DOHH2 (cell line): ENCODE measurements at regions not wholly inside any gene's neighbourhood (a gene's known extent, or its start where the extent isn't known, plus 50 kb on each side); places are given as distances from the start of the nearest gene placed in this dataset.

Source experiments
- H3F3A ChIP-seq: fragments of 200-600 bp; sonication (generic), shearing (Covaris generic); 2 replicates; pipeline ENCODE4 v1.6.0; 2016; ENCODE audit warnings: antibody characterized with exemption, mild to moderate bottlenecking; ENCODE audit not compliant: control insufficient read depth, insufficient read depth
- H3K27ac ChIP-seq: fragments of 200-600 bp; sonication (generic); 2 replicates; pipeline ENCODE4 v1.5.1; 2014; ENCODE audit warnings: low read depth, mild to moderate bottlenecking, low read length, moderate library complexity
- H3K27me3 ChIP-seq: fragments of 200-600 bp; sonication (generic); 2 replicates; pipeline ENCODE4 v1.6.1; 2014; ENCODE audit warnings: mild to moderate bottlenecking, low read length, mixed read lengths; ENCODE audit not compliant: control insufficient read depth
- H3K36me3 ChIP-seq: fragments of 200-600 bp; sonication (generic); 2 replicates; pipeline ENCODE4 v1.6.1; 2014; ENCODE audit warnings: mild to moderate bottlenecking, low read length, moderate library complexity, mixed read lengths; ENCODE audit not compliant: control insufficient read depth
- H3K4me1 ChIP-seq: fragments of 200-600 bp; sonication (generic); 2 replicates; pipeline ENCODE4 v1.6.1; 2014; ENCODE audit warnings: mild to moderate bottlenecking, low read length, mixed read lengths; ENCODE audit not compliant: control insufficient read depth
- H3K4me2 ChIP-seq: fragments of 200-600 bp; sonication (generic); 2 replicates; pipeline ENCODE4 v1.6.0; 2014; ENCODE audit warnings: mild to moderate bottlenecking, low read length, moderate library complexity
- H3K4me3 ChIP-seq: fragments of 200-600 bp; sonication (generic); 2 replicates; pipeline ENCODE4 v1.5.1; 2014; ENCODE audit warnings: mild to moderate bottlenecking, low read length, mixed read lengths
- H3K79me2 ChIP-seq: fragments of 200-600 bp; sonication (generic); 2 replicates; pipeline ENCODE4 v1.6.1; 2014; ENCODE audit warnings: mild to moderate bottlenecking, low read length, mixed read lengths; ENCODE audit not compliant: control insufficient read depth
- H3K9me2 ChIP-seq: fragments of 200-600 bp; sonication (generic); replicated peaks from 2 replicates; pipeline ENCODE4 v1.6.1; 2014; ENCODE audit warnings: mild to moderate bottlenecking, low read length, mixed read lengths; ENCODE audit not compliant: control insufficient read depth
- H3K9me3 ChIP-seq: fragments of 200-600 bp; sonication (generic); 2 replicates; pipeline ENCODE4 v1.6.1; 2014; ENCODE audit warnings: antibody characterized with exemption, low read length, mixed read lengths; ENCODE audit not compliant: control insufficient read depth, insufficient read depth
- H4K20me1 ChIP-seq: fragments of 200-600 bp; sonication (generic); 2 replicates; pipeline ENCODE4 v1.6.0; 2014; ENCODE audit warnings: low read depth, mild to moderate bottlenecking, antibody characterized with exemption, low read length, moderate library complexity; ENCODE audit not compliant: control insufficient read depth, insufficient read depth
- EZH2phosphoT487 ChIP-seq: fragments of 200-600 bp; sonication (generic); IDR thresholded peaks from 2 replicates; pipeline ENCODE4 v1.6.1; 2017; ENCODE audit warnings: borderline replicate concordance, mild to moderate bottlenecking, antibody characterized with exemption, low read length, moderate library complexity, mixed read lengths
- TF ChIP-seq, protein P1 (sequence below): fragments of 200-600 bp; sonication (generic); IDR thresholded peaks from one replicate; pipeline ENCODE4 v1.5.1; 2014; ENCODE audit warnings: antibody characterized with exemption, mild to moderate bottlenecking, low read depth, low read length; ENCODE audit not compliant: poor library complexity, severe bottlenecking

- no peaks in the 10 kb centered on the region for H3K27me3 ChIP-seq
- H3K36me3 ChIP-seq, result no peaks in the 10 kb centered on the region
- H3F3A ChIP-seq, result no peaks in the 10 kb centered on the region
- TF ChIP-seq EZH2phosphoT487, result no peak
- TF ChIP-seq, protein P1, sequence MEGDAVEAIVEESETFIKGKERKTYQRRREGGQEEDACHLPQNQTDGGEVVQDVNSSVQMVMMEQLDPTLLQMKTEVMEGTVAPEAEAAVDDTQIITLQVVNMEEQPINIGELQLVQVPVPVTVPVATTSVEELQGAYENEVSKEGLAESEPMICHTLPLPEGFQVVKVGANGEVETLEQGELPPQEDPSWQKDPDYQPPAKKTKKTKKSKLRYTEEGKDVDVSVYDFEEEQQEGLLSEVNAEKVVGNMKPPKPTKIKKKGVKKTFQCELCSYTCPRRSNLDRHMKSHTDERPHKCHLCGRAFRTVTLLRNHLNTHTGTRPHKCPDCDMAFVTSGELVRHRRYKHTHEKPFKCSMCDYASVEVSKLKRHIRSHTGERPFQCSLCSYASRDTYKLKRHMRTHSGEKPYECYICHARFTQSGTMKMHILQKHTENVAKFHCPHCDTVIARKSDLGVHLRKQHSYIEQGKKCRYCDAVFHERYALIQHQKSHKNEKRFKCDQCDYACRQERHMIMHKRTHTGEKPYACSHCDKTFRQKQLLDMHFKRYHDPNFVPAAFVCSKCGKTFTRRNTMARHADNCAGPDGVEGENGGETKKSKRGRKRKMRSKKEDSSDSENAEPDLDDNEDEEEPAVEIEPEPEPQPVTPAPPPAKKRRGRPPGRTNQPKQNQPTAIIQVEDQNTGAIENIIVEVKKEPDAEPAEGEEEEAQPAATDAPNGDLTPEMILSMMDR, result no peak
- no peak overlapping the region for H3K4me3 ChIP-seq
- H4K20me1 ChIP-seq, result no peaks in the 10 kb centered on the region
- H3K79me2 ChIP-seq, result no peaks in the 10 kb centered on the region
- H3K4me1 ChIP-seq, result no peaks in the 10 kb centered on the region
- H3K9me2 ChIP-seq, result no peaks in the 10 kb centered on the region
- H3K27ac ChIP-seq, result no peak overlapping the region
- H3K4me2 ChIP-seq, result no peak overlapping the region
- no peaks in the 10 kb centered on the region for H3K9me3 ChIP-seq
These were observed 623.1 kb downstream of the CCDC85A start for GRCh38 chr2:56806924-56807323.

DNA sequence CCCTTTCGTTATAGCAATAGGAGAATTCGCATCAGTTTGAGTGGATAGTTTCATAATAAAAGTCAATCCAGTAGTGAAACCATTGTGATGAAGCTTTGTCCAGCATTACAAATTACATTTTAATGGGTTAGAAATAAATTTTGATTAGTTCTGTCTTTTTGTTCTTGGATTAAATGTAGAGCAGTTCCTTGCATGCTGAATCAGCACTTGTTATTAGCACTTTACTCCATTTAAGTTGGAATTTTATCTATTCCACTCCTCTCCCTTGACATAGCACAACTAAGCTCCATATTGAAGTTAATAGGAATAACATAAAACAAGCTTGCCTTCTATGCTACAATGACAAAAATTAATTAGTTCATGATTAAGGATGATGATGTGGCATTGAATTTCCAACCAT lies 624.1 kb downstream of the CCDC85A start:
- H3K9me3 ChIP-seq, result no peaks in the 10 kb centered on the region
- no peaks in the 10 kb centered on the region for H3K9me2 ChIP-seq
- no peaks in the 10 kb centered on the region for H3K79me2 ChIP-seq
- H3F3A ChIP-seq, result no peaks in the 10 kb centered on the region
- H3K36me3 ChIP-seq, result no peaks in the 10 kb centered on the region
- no peaks in the 10 kb centered on the region for H3K27me3 ChIP-seq
- H3K27ac ChIP-seq, result no peak overlapping the region
- H3K4me3 ChIP-seq, result no peak overlapping the region
- H3K4me2 ChIP-seq, result no peak overlapping the region
- no peaks in the 10 kb centered on the region for H4K20me1 ChIP-seq
- H3K4me1 ChIP-seq, result no peaks in the 10 kb centered on the region
- TF ChIP-seq EZH2phosphoT487, result no peak
- TF ChIP-seq, protein P1, result no peak

GRCh38 chr2:56811401-56811800 lies 627.6 kb downstream of the CCDC85A start:
- H3K27ac ChIP-seq, result no peak overlapping the region
- H3K79me2 ChIP-seq, result no peaks in the 10 kb centered on the region
- no peaks in the 10 kb centered on the region for H3K9me3 ChIP-seq
- H3K4me3 ChIP-seq, result no peak overlapping the region
- H3K4me1 ChIP-seq, result no peaks in the 10 kb centered on the region
- no peaks in the 10 kb centered on the region for H3K36me3 ChIP-seq
- no peak overlapping the region for H3K4me2 ChIP-seq
- no peaks in the 10 kb centered on the region for H4K20me1 ChIP-seq
- H3K9me2 ChIP-seq, result no peaks in the 10 kb centered on the region
- H3K27me3 ChIP-seq, result no peaks in the 10 kb centered on the region
- no peak for TF ChIP-seq EZH2phosphoT487
- TF ChIP-seq, protein P1, result no peak
- no peaks in the 10 kb centered on the region for H3F3A ChIP-seq

GRCh38 chr2:56812432-56812831 lies 628.6 kb downstream of the CCDC85A start:
- TF ChIP-seq EZH2phosphoT487, result no peak
- TF ChIP-seq, protein P1, result no peak
- H3K36me3 ChIP-seq, result no peaks in the 10 kb centered on the region
- no peak overlapping the region for H3K4me3 ChIP-seq
- H3K9me2 ChIP-seq, result no peaks in the 10 kb centered on the region
- H3K79me2 ChIP-seq, result no peaks in the 10 kb centered on the region
- no peak overlapping the region for H3K27ac ChIP-seq
- H3F3A ChIP-seq, result no peaks in the 10 kb centered on the region
- no peaks in the 10 kb centered on the region for H3K9me3 ChIP-seq
- H4K20me1 ChIP-seq, result no peaks in the 10 kb centered on the region
- no peaks in the 10 kb centered on the region for H3K27me3 ChIP-seq
- H3K4me1 ChIP-seq, result no peaks in the 10 kb centered on the region
- no peak overlapping the region for H3K4me2 ChIP-seq
